ENCODE measurements at regions not wholly inside any gene's neighbourhood (a gene's known extent, or its start where the extent isn't known, plus 50 kb on each side); places are given as distances from the start of the nearest gene placed in this dataset.

- TF ChIP-seq CTCF (IDR thresholded peaks at IDR 0.05; ENCODE audit: low read depth, low read length, poor library complexity, severe bottlenecking) (no peak), EZH2phosphoT487 (IDR thresholded peaks at IDR 0.05; ENCODE audit: borderline replicate concordance, low read length) (no peak)
Measured at GRCh38 chr4:141413366-141413765, 192.7 kb downstream of the ZNF330 start.
